Right lobe of liver (tissue), 4 donors: ENCODE measurements at regions not wholly inside any gene's neighbourhood (a gene's known extent, or its start where the extent isn't known, plus 50 kb on each side); places are given as distances from the start of the nearest gene placed in this dataset.

Experiments
- CTCF ChIP-seq, 4 donors: fragments of 200-600 bp in 3 of 4; fragments of 450-650 bp in 1 of 4; IDR thresholded peaks; one replicate each; pipeline versions ENCODE4 v1.5.1 to v1.8.0; 2016 to 2022; ENCODE audit warnings: antibody characterized with exemption in 4 of 4, mild to moderate bottlenecking in 2 of 4
- POLR2A ChIP-seq: fragments of 450-650 bp; IDR thresholded peaks from one replicate; pipeline ENCODE4 v1.6.1; 2017; ENCODE audit warnings: antibody characterized with exemption, mild to moderate bottlenecking
- donor health status: DM: no; HTN: no; CAD: no.
- donor health status: DM: no; HTN: no; CAD: no.
- donor health status: DM: no; HTN: yes; CAD: no.

GRCh38 chrX:125810856-125811255 is 355.2 kb downstream of the DCAF12L2 start:
- no peak for TF ChIP-seq CTCF (IDR thresholded peaks at IDR 0.05)
- no peak for TF ChIP-seq POLR2A
